HepG2 (cell line): ENCODE measurements at regions not wholly inside any gene's neighbourhood (a gene's known extent, or its start where the extent isn't known, plus 50 kb on each side); places are given as distances from the start of the nearest gene placed in this dataset.

Source experiments
- ATAC-seq: fragments of 200-7000 bp; cut with Tn5 transposase; 3 replicates; pipeline ENCODE4 v1.9.1; 2020; ENCODE audit warnings: mild to moderate bottlenecking, moderate library complexity
- BruUV-seq: library from RNA; stranded (reverse); fragments of 400-500 nt; replicated peaks from 2 replicates; lab custom pipeline; 2021; lab: Mats Ljungman, UMichigan
- CTCF ChIA-PET: fragments of 300-600 bp; formaldehyde crosslinking; extraction: SDS; loops from one replicate; lab custom pipeline; 2021; ENCODE audit warnings: low total read pairs, inconsistent platforms, low intra/inter-chr PET ratio; lab: Yijun Ruan, JAX
- POLR2A ChIA-PET: fragments of 350-600 bp; sonication (Branson Sonifier 250); formaldehyde crosslinking; loops from one replicate; lab custom pipeline; 2020; ENCODE audit warnings: antibody characterized with exemption, inconsistent platforms; lab: Yijun Ruan, JAX
- DNase-seq: peaks from one replicate; pipeline ENCODE4 v3.0.0-alpha.2; 2015; ENCODE audit warnings: low spot score
- FAIRE-seq: peaks from 3 replicates; lab custom pipeline; 2011; peaks lifted over from hg19 to GRCh38; lab: Jason Lieb, UNC
- H2AFZ ChIP-seq: one replicate; pipeline ENCODE4 v1.6.1; 2011; ENCODE audit warnings: low read length, inconsistent platforms
- H3K27ac ChIP-seq: fragments of 300-600 bp; 3 replicates; pipeline ENCODE4 v1.8.0; 2011; ENCODE audit warnings: mixed run types, mild to moderate bottlenecking, mixed read lengths, low read length, inconsistent platforms; ENCODE audit not compliant: insufficient read depth; ENCODE audit errors: extremely low read length
- H3K27me3 ChIP-seq, 2 experiments: fragments of 200-600 bp in 1 of 2; 2 replicates in 1 of 2; 3 replicates in 1 of 2; pipeline versions ENCODE4 v1.6.0 to v1.8.0; 2011; ENCODE audit warnings: low read length in 2 of 2, mild to moderate bottlenecking in 2 of 2, moderate library complexity in 2 of 2, inconsistent platforms in 1 of 2; ENCODE audit not compliant: insufficient read depth in 2 of 2, control insufficient read depth in 1 of 2
- H3K36me3 ChIP-seq, 2 experiments: fragments of 200-600 bp in 1 of 2; replicated peaks in 1 of 2; 2 replicates in 1 of 2; 3 replicates in 1 of 2; pipeline versions ENCODE4 v1.5.1 to v1.8.0; 2011; ENCODE audit warnings: low read length in 2 of 2, inconsistent platforms in 1 of 2; ENCODE audit not compliant: insufficient read depth in 2 of 2, control insufficient read depth in 1 of 2
- H3K4me1 ChIP-seq: 2 replicates; pipeline ENCODE4 v1.5.1; 2012; ENCODE audit warnings: low read length, inconsistent platforms; ENCODE audit not compliant: insufficient read depth
- H3K4me2 ChIP-seq: 2 replicates; pipeline ENCODE4 v1.6.0; 2011; ENCODE audit warnings: low read depth, low read length, inconsistent platforms
- H3K4me3 ChIP-seq, 3 experiments: fragments of 200-600 bp in 1 of 3; sonication (generic), shearing (Covaris generic) in 1 of 3; replicated peaks in 1 of 3; 2 replicates each; pipeline ENCODE4 v1.5.1; 2011 to 2016; ENCODE audit warnings: low read length in 3 of 3, inconsistent platforms in 2 of 3, low read depth in 2 of 3, mild to moderate bottlenecking in 2 of 3, control low read depth in 1 of 3, mixed read lengths in 1 of 3; ENCODE audit not compliant: insufficient read depth in 1 of 3
- H3K79me2 ChIP-seq: one replicate; pipeline ENCODE4 v1.6.1; 2011; ENCODE audit warnings: low read length, inconsistent platforms; ENCODE audit not compliant: insufficient read depth
- H3K9ac ChIP-seq: 2 replicates; pipeline ENCODE4 v1.6.0; 2011; ENCODE audit warnings: mild to moderate bottlenecking, low read depth, low read length, inconsistent platforms; ENCODE audit not compliant: insufficient read depth
- H3K9me3 ChIP-seq: 2 replicates; pipeline ENCODE4 v1.5.1; 2012; ENCODE audit warnings: mild to moderate bottlenecking, low read length
- H4K20me1 ChIP-seq: 2 replicates; pipeline ENCODE4 v1.6.0; 2011; ENCODE audit warnings: inconsistent platforms, mild to moderate bottlenecking, low read length, moderate library complexity; ENCODE audit not compliant: insufficient read depth
- CHD4 ChIP-seq: fragments of 200-600 bp; sonication (generic); IDR thresholded peaks from 2 replicates; pipeline ENCODE4 v1.7.0; 2017; ENCODE audit warnings: mild to moderate bottlenecking, low read length, borderline replicate concordance
- KLF11 ChIP-seq: IDR thresholded peaks from 2 replicates; pipeline ENCODE4 v1.6.1; 2016; ENCODE audit warnings: missing compliant biosample characterization
- NPAS2 ChIP-seq: sonication (generic); formaldehyde crosslinking; IDR thresholded peaks from 2 replicates; pipeline ENCODE4 v1.8.0; 2022; ENCODE audit warnings: mild to moderate bottlenecking, missing genetic modification reagents, borderline replicate concordance
- PHB2 ChIP-seq: fragments of 450-650 bp; IDR thresholded peaks from 2 replicates; pipeline ENCODE4 v1.6.1; 2018; ENCODE audit not compliant: partially characterized antibody
- PHF8 ChIP-seq: sonication (generic); formaldehyde crosslinking; IDR thresholded peaks from 2 replicates; pipeline ENCODE4 v1.5.0; 2020; ENCODE audit warnings: missing genetic modification reagents
- USF2 ChIP-seq, 2 experiments: sonication (generic) in 1 of 2; formaldehyde crosslinking in 1 of 2; IDR thresholded peaks; 2 replicates each; pipeline versions ENCODE4 v1.5.1 to v1.6.1; 2011 to 2020; ENCODE audit warnings: borderline replicate concordance in 1 of 2, low read depth in 1 of 2, low read length in 1 of 2, mild to moderate bottlenecking in 1 of 2, missing genetic modification reagents in 1 of 2, moderate library complexity in 1 of 2
- ZNF282 ChIP-seq: fragments of 450-650 bp; IDR thresholded peaks from 2 replicates; pipeline ENCODE4 v1.6.1; 2018; ENCODE audit not compliant: partially characterized antibody
- ZNF576 ChIP-seq: sonication (generic); formaldehyde crosslinking; IDR thresholded peaks from 2 replicates; pipeline ENCODE4 v1.4.0; 2020; ENCODE audit warnings: mild to moderate bottlenecking, missing genetic modification reagents
- ZNF589 ChIP-seq: sonication (generic); formaldehyde crosslinking; conservative IDR thresholded peaks from 2 replicates; pipeline ENCODE4 v1.8.0; 2022; ENCODE audit warnings: mild to moderate bottlenecking, moderate library complexity, missing genetic modification reagents
- ZNF646 ChIP-seq: sonication (generic); formaldehyde crosslinking; IDR thresholded peaks from 2 replicates; pipeline ENCODE4 v1.9.0; 2021; ENCODE audit warnings: mild to moderate bottlenecking, missing genetic modification reagents
- WGBS: methylation state at CpG from one replicate; pipeline ENCODE4 v1.1.6; 2017; ENCODE audit warnings: low lambda C conversion rate; 5-methylcytosine and 5-hydroxymethylcytosine counted together
- in situ Hi-C: cut with HindIII; loops from 2 replicates; pipeline ENCODE4 v1.10.0; 2017; ENCODE audit warnings: low pct_unique_long_range_greater_than_20kb; ENCODE audit not compliant: extremely low pct_ligation_motif_present
- intact Hi-C: fragments of 100-400 bp; cut with micrococcal nuclease; formaldehyde crosslinking; loops from one replicate; pipeline ENCODE4 v1.10.0; 2022; ENCODE audit not compliant: unreplicated experiment

- Histone ChIP-seq H2AFZ (no peak overlapping the region), H3K79me2 (no peaks in the 10 kb centered on the region), H3K27ac (peak overlapping the region; percentile 87), H3K9ac (peak overlapping the region; percentile 36; the same call in 1 of the 2 replicates), H4K20me1 (no peaks in the 10 kb centered on the region), H3K9me3 (no peaks in the 10 kb centered on the region), H3K4me2 (peak overlapping the region; percentile 66), H3K4me1 (peaks cover 34% of the 10 kb centered on the region), H3K36me3 (no peaks in the 10 kb centered on the region), H3K4me3 (no peak overlapping the region), H3K27me3 (no peaks in the 10 kb centered on the region)
- no peak for DNase-seq
- 76% methylated on average over 3 of the region's 3 CpGs for WGBS
- intact Hi-C loops (no loop called here), in situ Hi-C loops (no loop called here)
- ATAC-seq, result no peak
- peak; percentile 23 for FAIRE-seq
- CTCF ChIA-PET, result no interaction called here
- POLR2A ChIA-PET, result interaction anchor here (0.9 to 2.0 kb wide), 2 partner anchors 10 to 589 kb away, joined by 3 to 13 read pairs; no protein-coding TSS in a partner anchor
- TF ChIP-seq ZNF576 (CRISPR knock-in tag), result no peak
- 0 out of 2 replicates have a peak, but pooled peaks have one; percentile 11 for TF ChIP-seq CHD4
- no TSS peak for BruUV-seq
Measured at GRCh38 chr7:96426027-96426426, 104.1 kb upstream of the SLC25A13 start.

- H3K9ac ChIP-seq, result no peak overlapping the region
- 97% methylated on average over 1 of the region's 1 CpG for WGBS
- TF ChIP-seq NPAS2 (CRISPR knock-in tag) (no peak), ZNF589 (CRISPR knock-in tag) (no peak), KLF11 (CRISPR knock-in tag) (no peak), ZNF646 (no peak), ZNF282 (no peak), PHF8 (CRISPR knock-in tag) (no peak), PHB2 (no peak), USF2 (IDR thresholded peaks at IDR 0.05; ENCODE audit: low read depth, low read length) (no peak), USF2 (CRISPR knock-in tag; IDR thresholded peaks at IDR 0.05; ENCODE audit: borderline replicate concordance) (no peak)
Measured at GRCh38 chr7:96424411-96424810, 102.5 kb upstream of the SLC25A13 start.

More at GRCh38 chr7:96424411-96424810, 102.5 kb upstream of the SLC25A13 start:
- H3K4me1 ChIP-seq, result peaks cover 34% of the 10 kb centered on the region
- no peak overlapping the region for H3K4me2 ChIP-seq
- no peaks in the 10 kb centered on the region for H3K36me3 ChIP-seq
- DNase-seq (no peak), FAIRE-seq (no peak), ATAC-seq (no peak)
- H3K27ac ChIP-seq, result no peak overlapping the region
- no TSS peak for BruUV-seq
- no peak overlapping the region for H2AFZ ChIP-seq
- no peaks in the 10 kb centered on the region for H3K79me2 ChIP-seq
- H3K9me3 ChIP-seq, result no peaks in the 10 kb centered on the region
- ChIA-PET POLR2A (no interaction called here), CTCF (no interaction called here)
- intact Hi-C loops, result no loop called here
- no peaks in the 10 kb centered on the region for H4K20me1 ChIP-seq
- no peak overlapping the region for H3K4me3 ChIP-seq
- no peaks in the 10 kb centered on the region for H3K27me3 ChIP-seq
- in situ Hi-C loops, result no loop called here
